ENCODE measurements at regions not wholly inside any gene's neighbourhood (a gene's known extent, or its start where the extent isn't known, plus 50 kb on each side); places are given as distances from the start of the nearest gene placed in this dataset.

DNA sequence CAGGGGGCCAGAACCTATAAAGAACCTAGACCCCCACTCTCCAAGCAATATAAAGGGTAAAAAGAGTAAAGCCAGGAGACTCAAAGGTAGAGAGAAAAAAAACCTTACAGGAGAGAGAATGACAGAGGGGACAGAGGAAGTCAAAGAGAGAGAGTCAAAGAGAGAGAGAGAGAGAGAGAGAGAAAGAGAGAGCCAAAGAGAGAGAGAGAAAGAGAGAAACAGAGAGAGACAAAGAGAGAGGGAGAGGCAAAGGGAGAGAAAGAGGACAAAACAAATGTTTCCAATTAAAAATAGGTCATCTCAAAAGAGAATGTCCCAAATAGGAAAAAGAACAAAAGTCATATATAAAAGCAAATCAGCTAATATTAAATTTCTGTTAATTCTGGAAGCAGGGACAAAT lies 251.5 kb downstream of the DPY19L2 start:
- DNase-seq (ENCODE audit: insufficient read length, low spot score) (no peak), FAIRE-seq (no peak)
- TF ChIP-seq POLR2A (IDR thresholded peaks at IDR 0.05; ENCODE audit: low read depth, low read length), result no peak
- no peak for TF ChIP-seq TAF1 (IDR thresholded peaks at IDR 0.05; ENCODE audit: low read depth, low read length)
- TF ChIP-seq PAX5 (IDR thresholded peaks at IDR 0.05; ENCODE audit: insufficient read depth, low read length, severe bottlenecking), result no peak
- TF ChIP-seq SPI1 (IDR thresholded peaks at IDR 0.05; ENCODE audit: low read depth, low read length), result no peak
- TF ChIP-seq POU2F2 (IDR thresholded peaks at IDR 0.05; ENCODE audit: low read depth, low read length), result no peak
- TF ChIP-seq POLR2AphosphoS5 (IDR thresholded peaks at IDR 0.05; ENCODE audit: low read depth, low read length), result no peak

DNA sequence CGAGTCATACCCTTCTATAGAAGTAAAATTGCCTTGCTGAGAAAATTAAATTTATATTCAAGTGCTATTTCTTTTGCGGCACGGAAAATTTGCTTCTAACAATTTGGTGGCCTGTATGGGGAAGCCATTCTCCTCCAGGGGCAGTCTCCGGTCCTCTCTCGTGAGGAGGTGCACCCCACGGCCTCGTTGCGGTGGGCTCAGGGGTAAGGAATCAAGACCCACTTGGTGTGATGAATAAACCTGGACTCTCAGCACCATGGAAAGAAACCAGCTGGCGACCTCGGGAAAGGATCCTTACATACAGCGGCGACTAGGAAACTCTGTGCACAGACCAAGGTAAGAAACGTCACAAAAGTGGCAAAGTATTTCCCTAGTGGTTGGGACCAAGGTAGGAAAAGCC lies 252.9 kb downstream of the DPY19L2 start:
- FAIRE-seq, result no peak
- TF ChIP-seq POLR2AphosphoS5 (IDR thresholded peaks at IDR 0.05; ENCODE audit: low read depth, low read length), result no peak
- TF ChIP-seq POLR2A (IDR thresholded peaks at IDR 0.05; ENCODE audit: low read depth, low read length), result no peak
- TF ChIP-seq TAF1 (IDR thresholded peaks at IDR 0.05; ENCODE audit: low read depth, low read length), result no peak
- no peak for TF ChIP-seq PAX5 (IDR thresholded peaks at IDR 0.05; ENCODE audit: insufficient read depth, low read length, severe bottlenecking)
- TF ChIP-seq SPI1 (IDR thresholded peaks at IDR 0.05; ENCODE audit: low read depth, low read length), result no peak
- no peak for TF ChIP-seq POU2F2 (IDR thresholded peaks at IDR 0.05; ENCODE audit: low read depth, low read length)

DNA sequence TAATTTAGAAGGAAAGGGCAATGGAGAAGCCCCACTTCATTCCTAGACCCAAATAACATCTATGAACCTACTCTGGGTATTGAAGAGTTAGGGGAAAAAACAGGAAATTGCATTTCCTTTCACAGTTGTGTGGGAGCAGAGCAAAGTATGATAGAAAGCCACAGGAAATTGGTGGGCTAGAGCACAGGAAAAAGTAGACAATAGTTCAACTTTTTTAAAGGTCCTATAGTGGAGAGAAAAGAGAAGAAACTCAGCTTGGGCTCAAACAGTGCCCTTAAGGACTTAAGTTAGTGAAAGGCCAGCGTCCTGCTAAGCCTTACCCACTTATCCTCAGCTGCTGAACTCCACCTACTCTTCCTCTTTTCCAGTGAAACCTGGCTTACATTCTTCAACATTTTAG lies 258.1 kb downstream of the DPY19L2 start:
- no peak for DNase-seq (ENCODE audit: insufficient read length, low spot score)

More for the DNA sequence above, 252.9 kb downstream of the DPY19L2 start:
- DNase-seq (ENCODE audit: insufficient read length, low spot score), result no peak

GRCh38 chr12:63406781-63407180 lies 255.8 kb upstream of the AVPR1A start:
- FAIRE-seq (no peak), DNase-seq (ENCODE audit: insufficient read length, low spot score) (no peak)
- TF ChIP-seq SPI1 (IDR thresholded peaks at IDR 0.05; ENCODE audit: low read depth, low read length), result no peak
- no peak for TF ChIP-seq POLR2A (IDR thresholded peaks at IDR 0.05; ENCODE audit: low read depth, low read length)
- no peak for TF ChIP-seq TAF1 (IDR thresholded peaks at IDR 0.05; ENCODE audit: low read depth, low read length)
- TF ChIP-seq PAX5 (IDR thresholded peaks at IDR 0.05; ENCODE audit: insufficient read depth, low read length, severe bottlenecking), result no peak
- TF ChIP-seq POLR2AphosphoS5 (IDR thresholded peaks at IDR 0.05; ENCODE audit: low read depth, low read length), result no peak
- no peak for TF ChIP-seq POU2F2 (IDR thresholded peaks at IDR 0.05; ENCODE audit: low read depth, low read length)

More for the DNA sequence above, 258.1 kb downstream of the DPY19L2 start:
- FAIRE-seq, result no peak
- TF ChIP-seq POLR2AphosphoS5 (IDR thresholded peaks at IDR 0.05; ENCODE audit: low read depth, low read length) (no peak), POLR2A (IDR thresholded peaks at IDR 0.05; ENCODE audit: low read depth, low read length) (no peak), PAX5 (IDR thresholded peaks at IDR 0.05; ENCODE audit: insufficient read depth, low read length, severe bottlenecking) (no peak), POU2F2 (IDR thresholded peaks at IDR 0.05; ENCODE audit: low read depth, low read length) (no peak), TAF1 (IDR thresholded peaks at IDR 0.05; ENCODE audit: low read depth, low read length) (no peak), SPI1 (IDR thresholded peaks at IDR 0.05; ENCODE audit: low read depth, low read length) (no peak)

DNA sequence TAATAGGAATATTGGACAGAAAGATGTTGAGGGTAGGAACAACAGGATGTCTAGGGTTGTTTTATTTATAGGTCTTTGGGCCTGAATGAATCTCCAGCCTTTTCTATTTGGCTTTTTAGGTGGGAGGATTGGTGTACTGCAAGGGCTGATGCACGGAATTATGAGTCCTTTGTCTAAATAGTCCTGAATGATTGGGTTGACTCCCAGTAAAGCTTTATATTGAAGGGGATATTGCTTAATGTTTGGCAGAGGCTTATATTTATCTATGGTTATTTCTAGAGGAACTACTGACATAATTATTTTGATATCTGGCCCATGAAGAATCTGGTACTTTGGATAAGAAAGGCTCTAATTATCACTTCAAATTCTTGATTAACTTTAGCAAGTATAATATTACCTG lies 253.6 kb upstream of the AVPR1A start:
- DNase-seq (ENCODE audit: insufficient read length, low spot score) (no peak), FAIRE-seq (no peak)
- TF ChIP-seq PAX5 (IDR thresholded peaks at IDR 0.05; ENCODE audit: insufficient read depth, low read length, severe bottlenecking), result no peak
- no peak for TF ChIP-seq POLR2AphosphoS5 (IDR thresholded peaks at IDR 0.05; ENCODE audit: low read depth, low read length)
- no peak for TF ChIP-seq SPI1 (IDR thresholded peaks at IDR 0.05; ENCODE audit: low read depth, low read length)
- no peak for TF ChIP-seq POU2F2 (IDR thresholded peaks at IDR 0.05; ENCODE audit: low read depth, low read length)
- no peak for TF ChIP-seq POLR2A (IDR thresholded peaks at IDR 0.05; ENCODE audit: low read depth, low read length)

GRCh38 chr12:63403256-63403655 lies 252.3 kb upstream of the AVPR1A start:
- DNase-seq (ENCODE audit: insufficient read length, low spot score), result no peak
- FAIRE-seq, result no peak
- TF ChIP-seq SPI1 (IDR thresholded peaks at IDR 0.05; ENCODE audit: low read depth, low read length) (no peak), POLR2AphosphoS5 (IDR thresholded peaks at IDR 0.05; ENCODE audit: low read depth, low read length) (no peak), PAX5 (IDR thresholded peaks at IDR 0.05; ENCODE audit: insufficient read depth, low read length, severe bottlenecking) (no peak), POLR2A (IDR thresholded peaks at IDR 0.05; ENCODE audit: low read depth, low read length) (no peak), POU2F2 (IDR thresholded peaks at IDR 0.05; ENCODE audit: low read depth, low read length) (no peak), TAF1 (IDR thresholded peaks at IDR 0.05; ENCODE audit: low read depth, low read length) (no peak)

DNA sequence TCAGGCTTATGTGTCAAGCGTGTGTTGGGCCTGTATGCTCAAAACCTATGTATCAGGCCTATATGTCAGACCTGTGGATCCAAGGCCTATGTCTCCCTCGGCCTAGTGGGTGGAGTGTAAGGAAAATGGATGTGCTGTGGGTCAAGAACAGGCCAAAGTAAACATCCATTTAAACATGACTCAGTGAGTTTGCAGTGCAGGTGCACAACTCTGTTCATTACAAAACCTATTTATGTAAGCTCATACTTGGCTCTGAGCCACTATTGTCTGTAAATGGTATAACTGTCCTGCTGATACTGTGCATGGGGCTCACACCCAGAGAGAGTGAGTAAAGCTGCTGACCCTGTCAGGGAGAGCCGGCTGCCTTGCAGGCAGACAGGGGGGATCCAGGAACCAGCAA lies 249.7 kb upstream of the AVPR1A start:
- FAIRE-seq, result no peak
- no peak for TF ChIP-seq POU2F2 (IDR thresholded peaks at IDR 0.05; ENCODE audit: low read depth, low read length)
- TF ChIP-seq TAF1 (IDR thresholded peaks at IDR 0.05; ENCODE audit: low read depth, low read length), result no peak
- TF ChIP-seq SPI1 (IDR thresholded peaks at IDR 0.05; ENCODE audit: low read depth, low read length), result no peak
- TF ChIP-seq POLR2A (IDR thresholded peaks at IDR 0.05; ENCODE audit: low read depth, low read length), result no peak
- no peak for TF ChIP-seq POLR2AphosphoS5 (IDR thresholded peaks at IDR 0.05; ENCODE audit: low read depth, low read length)
- TF ChIP-seq PAX5 (IDR thresholded peaks at IDR 0.05; ENCODE audit: insufficient read depth, low read length, severe bottlenecking), result no peak
- DNase-seq (ENCODE audit: insufficient read length, low spot score), result no peak

DNA sequence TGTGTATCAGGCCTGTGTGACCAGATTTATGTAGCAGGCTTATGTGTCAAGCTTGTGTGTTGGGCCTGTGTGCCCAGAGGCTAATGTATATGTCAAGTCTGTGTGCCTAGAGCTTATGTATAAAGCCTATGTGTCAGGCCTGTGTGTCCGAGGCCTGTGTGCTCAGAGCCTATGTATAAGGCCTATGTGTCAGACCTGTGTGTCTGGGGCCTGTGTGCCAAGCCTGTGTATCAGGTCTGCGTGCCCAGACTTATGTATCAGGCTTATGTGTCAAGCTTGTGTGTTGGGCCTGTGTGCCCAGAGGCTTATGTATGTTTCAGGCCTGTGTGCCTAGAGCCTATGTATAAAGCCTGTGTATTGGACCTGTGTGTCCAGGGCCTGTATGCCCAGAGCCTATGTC lies 249.3 kb upstream of the AVPR1A start:
- no peak for DNase-seq (ENCODE audit: insufficient read length, low spot score)

DNA sequence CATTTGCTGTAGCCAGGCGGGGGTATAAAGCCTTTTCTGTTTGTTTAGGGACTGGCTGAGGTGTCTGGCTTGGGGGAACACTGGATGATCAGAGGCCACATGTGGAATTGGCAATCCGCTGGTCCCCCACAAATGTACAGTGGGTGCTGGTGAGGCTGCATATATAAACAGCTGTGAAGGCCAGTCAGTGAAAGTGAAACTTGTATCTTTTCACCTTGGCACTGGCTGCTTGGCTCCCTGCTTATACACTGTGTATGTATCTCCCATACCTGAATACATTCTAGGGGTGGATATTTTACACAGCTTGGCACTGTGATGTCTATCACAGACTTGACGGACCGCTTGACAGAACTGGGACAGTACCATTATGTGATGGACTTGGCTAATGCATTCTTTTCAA lies 246.8 kb upstream of the AVPR1A start:
- no peak for TF ChIP-seq POU2F2 (IDR thresholded peaks at IDR 0.05; ENCODE audit: low read depth, low read length)
- TF ChIP-seq TAF1 (IDR thresholded peaks at IDR 0.05; ENCODE audit: low read depth, low read length), result no peak
- TF ChIP-seq POLR2AphosphoS5 (IDR thresholded peaks at IDR 0.05; ENCODE audit: low read depth, low read length), result no peak
- no peak for TF ChIP-seq POLR2A (IDR thresholded peaks at IDR 0.05; ENCODE audit: low read depth, low read length)
- TF ChIP-seq SPI1 (IDR thresholded peaks at IDR 0.05; ENCODE audit: low read depth, low read length), result no peak
- no peak for TF ChIP-seq PAX5 (IDR thresholded peaks at IDR 0.05; ENCODE audit: insufficient read depth, low read length, severe bottlenecking)
- DNase-seq (ENCODE audit: insufficient read length, low spot score) (no peak), FAIRE-seq (no peak)

More for the DNA sequence above, 249.3 kb upstream of the AVPR1A start:
- no peak for TF ChIP-seq TAF1 (IDR thresholded peaks at IDR 0.05; ENCODE audit: low read depth, low read length)
- no peak for TF ChIP-seq PAX5 (IDR thresholded peaks at IDR 0.05; ENCODE audit: insufficient read depth, low read length, severe bottlenecking)
- no peak for TF ChIP-seq POLR2A (IDR thresholded peaks at IDR 0.05; ENCODE audit: low read depth, low read length)
- FAIRE-seq, result no peak

DNA sequence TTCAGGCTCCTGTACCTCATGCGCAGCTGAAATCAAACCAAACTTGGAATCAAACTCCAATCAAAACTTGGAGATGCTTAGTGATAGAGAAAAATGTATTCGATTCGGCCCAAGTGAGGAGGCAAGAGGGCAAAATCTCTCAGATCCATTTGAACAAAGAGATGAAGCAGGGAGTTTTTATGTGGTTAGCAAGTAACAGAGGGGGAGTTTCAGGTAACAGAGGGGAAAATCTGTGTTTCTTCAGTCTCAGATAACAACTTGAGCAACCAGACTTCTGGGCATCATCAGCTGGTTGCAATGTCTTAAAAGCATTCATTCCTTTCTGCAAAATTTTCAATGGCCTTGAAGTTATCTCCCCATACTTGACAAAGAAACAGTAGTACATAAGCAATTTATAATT lies 245.1 kb upstream of the AVPR1A start:
- FAIRE-seq (no peak), DNase-seq (ENCODE audit: insufficient read length, low spot score) (no peak)
- no peak for TF ChIP-seq PAX5 (IDR thresholded peaks at IDR 0.05; ENCODE audit: insufficient read depth, low read length, severe bottlenecking)
- no peak for TF ChIP-seq POLR2AphosphoS5 (IDR thresholded peaks at IDR 0.05; ENCODE audit: low read depth, low read length)
- no peak for TF ChIP-seq POU2F2 (IDR thresholded peaks at IDR 0.05; ENCODE audit: low read depth, low read length)
- TF ChIP-seq SPI1 (IDR thresholded peaks at IDR 0.05; ENCODE audit: low read depth, low read length), result no peak
- TF ChIP-seq POLR2A (IDR thresholded peaks at IDR 0.05; ENCODE audit: low read depth, low read length), result no peak
- no peak for TF ChIP-seq TAF1 (IDR thresholded peaks at IDR 0.05; ENCODE audit: low read depth, low read length)

All from GM12891 (cell line).